PC-9 (cell line): ENCODE measurements at regions not wholly inside any gene's neighbourhood (a gene's known extent, or its start where the extent isn't known, plus 50 kb on each side); places are given as distances from the start of the nearest gene placed in this dataset.

Experiments used
- EZH2 ChIP-seq: fragments of 200-600 bp; sonication (generic); IDR thresholded peaks from 2 replicates; pipeline ENCODE4 v1.8.0; 2017; ENCODE audit warnings: antibody characterized with exemption, low read depth
- TF ChIP-seq, protein P1 (sequence below): fragments of 200-600 bp; sonication (generic); conservative IDR thresholded peaks from 2 replicates; pipeline ENCODE4 v1.6.1; 2017; ENCODE audit warnings: mixed run types, antibody characterized with exemption, mild to moderate bottlenecking, moderate library complexity

DNA sequence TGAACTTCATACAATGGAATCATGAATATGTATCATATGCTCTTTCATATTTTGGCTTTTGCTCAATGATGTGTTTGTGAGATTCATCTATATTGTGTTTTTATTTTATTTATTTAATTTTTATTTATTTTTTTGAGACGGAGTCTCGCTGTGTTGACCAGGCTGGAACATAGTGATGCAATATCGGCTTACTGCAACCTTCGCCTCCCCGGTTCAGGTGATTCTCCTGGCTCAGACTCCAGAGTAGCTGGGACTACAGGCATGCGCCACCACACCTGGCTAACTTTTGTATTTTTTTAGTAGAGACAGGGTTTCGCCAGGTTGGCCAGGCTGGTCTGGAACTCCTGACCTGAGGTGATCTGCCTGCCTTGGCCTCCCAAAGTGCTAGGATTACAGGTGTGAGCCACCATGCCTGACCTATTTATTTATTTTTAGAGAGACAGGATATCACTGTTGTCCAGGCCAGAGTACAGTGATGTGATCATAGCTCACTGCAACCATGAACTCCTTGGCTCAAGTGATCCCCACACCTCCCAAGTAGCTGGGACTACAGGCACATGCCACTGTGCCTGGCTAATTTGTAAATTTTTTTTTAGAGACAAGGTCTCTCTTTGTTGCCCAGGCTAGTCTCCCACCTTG lies 74.5 kb downstream of the TET3 start:
- TF ChIP-seq, protein P1, sequence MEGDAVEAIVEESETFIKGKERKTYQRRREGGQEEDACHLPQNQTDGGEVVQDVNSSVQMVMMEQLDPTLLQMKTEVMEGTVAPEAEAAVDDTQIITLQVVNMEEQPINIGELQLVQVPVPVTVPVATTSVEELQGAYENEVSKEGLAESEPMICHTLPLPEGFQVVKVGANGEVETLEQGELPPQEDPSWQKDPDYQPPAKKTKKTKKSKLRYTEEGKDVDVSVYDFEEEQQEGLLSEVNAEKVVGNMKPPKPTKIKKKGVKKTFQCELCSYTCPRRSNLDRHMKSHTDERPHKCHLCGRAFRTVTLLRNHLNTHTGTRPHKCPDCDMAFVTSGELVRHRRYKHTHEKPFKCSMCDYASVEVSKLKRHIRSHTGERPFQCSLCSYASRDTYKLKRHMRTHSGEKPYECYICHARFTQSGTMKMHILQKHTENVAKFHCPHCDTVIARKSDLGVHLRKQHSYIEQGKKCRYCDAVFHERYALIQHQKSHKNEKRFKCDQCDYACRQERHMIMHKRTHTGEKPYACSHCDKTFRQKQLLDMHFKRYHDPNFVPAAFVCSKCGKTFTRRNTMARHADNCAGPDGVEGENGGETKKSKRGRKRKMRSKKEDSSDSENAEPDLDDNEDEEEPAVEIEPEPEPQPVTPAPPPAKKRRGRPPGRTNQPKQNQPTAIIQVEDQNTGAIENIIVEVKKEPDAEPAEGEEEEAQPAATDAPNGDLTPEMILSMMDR, result no peak
- TF ChIP-seq EZH2, result no peak
